HCT116 (cell line): ENCODE measurements at regions not wholly inside any gene's neighbourhood (a gene's known extent, or its start where the extent isn't known, plus 50 kb on each side); places are given as distances from the start of the nearest gene placed in this dataset.

Source experiments
- ATAC-seq: fragments of 200-7000 bp; cut with Tn5 transposase; 2 replicates; pipeline ENCODE4 v1.9.1; 2020; ENCODE audit warnings: mild to moderate bottlenecking, moderate library complexity
- BruUV-seq: library from RNA; stranded (reverse); fragments of 400-500 nt; replicated peaks from 2 replicates; lab custom pipeline; 2021; lab: Mats Ljungman, UMichigan
- CTCF ChIA-PET: fragments of 300-600 bp; sonication (Branson Sonifier 250); formaldehyde crosslinking; loops from one replicate; lab custom pipeline; 2021; ENCODE audit warnings: antibody characterized with exemption; lab: Charles Lee
- POLR2A ChIA-PET: fragments of 300-600, 350-600 bp; sonication (Branson Sonifier 250); formaldehyde crosslinking; loops from one replicate; lab custom pipeline; 2021; ENCODE audit warnings: antibody characterized with exemption; lab: Charles Lee
- RAD21 ChIA-PET, 2 experiments: fragments of 300-600 bp; sonication (Branson Sonifier 250); formaldehyde crosslinking; loops; one replicate each; lab custom pipeline; 2023; ENCODE audit warnings: low total read pairs in 2 of 2; ENCODE audit not compliant: uncharacterized antibody in 2 of 2, unreplicated experiment in 2 of 2, low non-redundant PET in 1 of 2; lab: Charles Lee
- DNase-seq: peaks from one replicate; pipeline ENCODE4 v3.0.0-alpha.2; 2010; ENCODE audit warnings: low read depth, low spot score
- H2AFZ ChIP-seq: fragments of 200-600 bp; shearing (Covaris generic), sonication (generic); 2 replicates; pipeline ENCODE4 v1.6.1; 2017; ENCODE audit warnings: low read depth, mixed run types, mixed read lengths, antibody characterized with exemption, low read length; ENCODE audit not compliant: poor library complexity, severe bottlenecking
- H3K27ac ChIP-seq: 2 replicates; pipeline ENCODE4 v1.5.1; 2012; ENCODE audit warnings: low read depth, low read length
- H3K27me3 ChIP-seq: fragments of 200-600 bp; sonication (generic); 2 replicates; pipeline ENCODE4 v1.6.1; 2016; ENCODE audit warnings: mixed run types, low read length, mixed read lengths; ENCODE audit not compliant: insufficient read depth
- H3K36me3 ChIP-seq, 2 experiments: fragments of 200-500 bp in 1 of 2; fragments of 200-600 bp in 1 of 2; sonication (Bioruptor generic) in 1 of 2; sonication (generic) in 1 of 2; 2 replicates each; pipeline versions ENCODE4 v1.5.1 to v1.6.1; 2014 to 2016; ENCODE audit warnings: low read length in 2 of 2, inconsistent platforms in 1 of 2, mixed read lengths in 1 of 2, mixed run types in 1 of 2; ENCODE audit not compliant: insufficient read depth in 2 of 2, control insufficient read depth in 1 of 2
- H3K4me1 ChIP-seq, 2 experiments: fragments of 200-600 bp in 1 of 2; sonication (generic) in 1 of 2; 2 replicates each; pipeline versions ENCODE4 v1.5.1 to v1.6.1; 2012 to 2017; ENCODE audit warnings: low read length in 2 of 2, inconsistent platforms in 1 of 2, mild to moderate bottlenecking in 1 of 2, mixed read lengths in 1 of 2, mixed run types in 1 of 2, moderate library complexity in 1 of 2; ENCODE audit not compliant: insufficient read depth in 2 of 2, control insufficient read depth in 1 of 2
- H3K4me2 ChIP-seq: fragments of 200-600 bp; sonication (generic); 2 replicates; pipeline ENCODE4 v1.6.1; 2017; ENCODE audit warnings: mixed run types, low read length, mixed read lengths
- H3K4me3 ChIP-seq, 2 experiments: fragments of 200-600 bp in 1 of 2; sonication (generic) in 1 of 2; replicated peaks in 1 of 2; 2 replicates each; pipeline ENCODE4 v1.5.1; 2011 to 2016; ENCODE audit warnings: low read length in 2 of 2, control low read depth in 1 of 2, low read depth in 1 of 2, mild to moderate bottlenecking in 1 of 2, mixed read lengths in 1 of 2, mixed run types in 1 of 2
- H3K79me2 ChIP-seq: fragments of 200-600 bp; sonication (generic); 2 replicates; pipeline ENCODE4 v1.6.1; 2017; ENCODE audit warnings: mild to moderate bottlenecking, mixed run types, low read length, moderate library complexity, mixed read lengths; ENCODE audit not compliant: insufficient read depth
- H3K9ac ChIP-seq: fragments of 200-600 bp; sonication (generic); 2 replicates; pipeline ENCODE4 v1.6.1; 2016; ENCODE audit warnings: low read length, mixed read lengths
- H3K9me2 ChIP-seq: fragments of 200-600 bp; sonication (generic), shearing (Covaris generic); 2 replicates; pipeline ENCODE4 v1.6.1; 2017; ENCODE audit warnings: mixed run types, mild to moderate bottlenecking, moderate library complexity; ENCODE audit not compliant: insufficient read depth
- H3K9me3 ChIP-seq, 2 experiments: fragments of 200-500 bp in 1 of 2; fragments of 200-600 bp in 1 of 2; sonication (Bioruptor generic) in 1 of 2; sonication (generic) in 1 of 2; 2 replicates each; pipeline ENCODE4 v1.6.1; 2014 to 2017; ENCODE audit warnings: low read length in 2 of 2, mixed read lengths in 2 of 2, inconsistent platforms in 1 of 2, low read depth in 1 of 2, mild to moderate bottlenecking in 1 of 2, mixed run types in 1 of 2, moderate library complexity in 1 of 2; ENCODE audit not compliant: control insufficient read depth in 1 of 2, insufficient read depth in 1 of 2
- H4K20me1 ChIP-seq: fragments of 200-600 bp; sonication (generic), shearing (Covaris generic); 2 replicates; pipeline ENCODE4 v1.6.1; 2017; ENCODE audit warnings: mixed run types, mild to moderate bottlenecking, moderate library complexity; ENCODE audit not compliant: insufficient read depth
- ATF3 ChIP-seq: IDR thresholded peaks from 2 replicates; pipeline ENCODE4 v1.6.1; 2012
- CBX3 ChIP-seq: IDR thresholded peaks from 2 replicates; pipeline ENCODE4 v1.6.1; 2012; ENCODE audit warnings: low read depth
- CEBPB ChIP-seq: IDR thresholded peaks from 2 replicates; pipeline ENCODE4 v1.6.1; 2012; ENCODE audit warnings: low read depth
- CTCF ChIP-seq, 3 experiments: fragments of 200-600 bp in 1 of 3; sonication (generic) in 1 of 3; IDR thresholded peaks in 2 of 3; conservative IDR thresholded peaks in 1 of 3; 2 replicates each; pipeline ENCODE4 v1.5.1; 2012 to 2017; ENCODE audit warnings: low read depth in 2 of 3, low read length in 2 of 3, antibody characterized with exemption in 1 of 3, borderline replicate concordance in 1 of 3, control low read depth in 1 of 3, mild to moderate bottlenecking in 1 of 3, mixed read lengths in 1 of 3, mixed run types in 1 of 3, moderate library complexity in 1 of 3; ENCODE audit not compliant: insufficient read depth in 1 of 3
- EGR1 ChIP-seq: IDR thresholded peaks from 2 replicates; pipeline ENCODE4 v1.6.1; 2012; ENCODE audit warnings: low read depth
- ELF1 ChIP-seq: IDR thresholded peaks from 2 replicates; pipeline ENCODE4 v1.6.1; 2012; ENCODE audit warnings: low read depth, borderline replicate concordance
- EZH2 ChIP-seq: fragments of 200-600 bp; sonication (generic); IDR thresholded peaks from 2 replicates; pipeline ENCODE4 v1.6.1; 2017; ENCODE audit warnings: antibody characterized with exemption, mixed run types
- EZH2phosphoT487 ChIP-seq: fragments of 200-600 bp; IDR thresholded peaks from 2 replicates; pipeline ENCODE4 v1.6.1; 2018; ENCODE audit warnings: antibody characterized with exemption, borderline replicate concordance
- FOSL1 ChIP-seq: IDR thresholded peaks from 2 replicates; pipeline ENCODE4 v1.6.1; 2012; ENCODE audit warnings: low read depth
- JUND ChIP-seq: IDR thresholded peaks from 2 replicates; pipeline ENCODE4 v1.6.1; 2012
- MAX ChIP-seq: IDR thresholded peaks from 2 replicates; pipeline ENCODE4 v1.6.1; 2012
- POLR2A ChIP-seq: IDR thresholded peaks from 2 replicates; pipeline ENCODE4 v1.7.0; 2011; ENCODE audit warnings: borderline replicate concordance; ENCODE audit not compliant: insufficient read depth, insufficient read length; ENCODE audit errors: extremely low read depth
- RAD21 ChIP-seq: IDR thresholded peaks from 2 replicates; pipeline ENCODE4 v1.6.1; 2012; ENCODE audit warnings: low read depth, mild to moderate bottlenecking
- REST ChIP-seq: IDR thresholded peaks from 2 replicates; pipeline ENCODE4 v1.6.1; 2012; ENCODE audit warnings: low read depth
- SIN3A ChIP-seq: IDR thresholded peaks from 2 replicates; pipeline ENCODE4 v1.6.1; 2012; ENCODE audit warnings: low read depth
- SP1 ChIP-seq: IDR thresholded peaks from 2 replicates; pipeline ENCODE4 v1.6.1; 2012; ENCODE audit warnings: low read depth
- SRF ChIP-seq: IDR thresholded peaks from 2 replicates; pipeline ENCODE4 v1.6.1; 2012; ENCODE audit warnings: low read depth
- YY1 ChIP-seq: IDR thresholded peaks from 2 replicates; pipeline ENCODE4 v1.6.1; 2011; ENCODE audit warnings: low read length, low read depth, moderate library complexity, mild to moderate bottlenecking; ENCODE audit not compliant: insufficient replicate concordance; ENCODE audit errors: extremely low read depth
- ZBTB33 ChIP-seq: IDR thresholded peaks from 2 replicates; pipeline ENCODE4 v1.6.1; 2011; ENCODE audit warnings: mild to moderate bottlenecking, low read length, moderate library complexity; ENCODE audit not compliant: insufficient replicate concordance; ENCODE audit errors: extremely low read depth
- ZFX ChIP-seq: fragments of 450-650 bp; IDR thresholded peaks from 2 replicates; pipeline ENCODE4 v1.6.1; 2017
- intact Hi-C: fragments of 100-400 bp; cut with micrococcal nuclease; formaldehyde crosslinking; loops from 2 replicates; pipeline ENCODE4 v1.10.0; 2022

- Histone ChIP-seq H3K9me3 (no peaks in the 10 kb centered on the region), H3K27ac (no peak overlapping the region), H3K9me2 (no peaks in the 10 kb centered on the region), H3K4me1 (no peaks in the 10 kb centered on the region), H3K27me3 (peaks cover 15% of the 10 kb centered on the region), H4K20me1 (no peaks in the 10 kb centered on the region), H2AFZ (no peak overlapping the region), H3K79me2 (no peaks in the 10 kb centered on the region), H3K4me3 (no peak overlapping the region), H3K9ac (no peak overlapping the region), H3K36me3 (no peaks in the 10 kb centered on the region), H3K4me2 (no peak overlapping the region)
- ATAC-seq, result no peak
- CTCF ChIA-PET, result no interaction called here
- POLR2A ChIA-PET, result no interaction called here
- intact Hi-C loops, result no loop called here
- TF ChIP-seq ATF3, result no peak
- TF ChIP-seq ZBTB33, result no peak
- no peak for TF ChIP-seq CEBPB
- TF ChIP-seq JUND, result no peak
- TF ChIP-seq YY1, result no peak
- no peak for TF ChIP-seq SRF
- no peak for TF ChIP-seq ZFX
- TF ChIP-seq RAD21, result no peak
- no peak for TF ChIP-seq SIN3A
- no peak for TF ChIP-seq ELF1
- TF ChIP-seq POLR2A, result no peak
- TF ChIP-seq EZH2phosphoT487, result no peak
- no peak for TF ChIP-seq MAX
- no peak for TF ChIP-seq CTCF (IDR thresholded peaks at IDR 0.05 in 2 of 3, conservative IDR thresholded peaks at IDR 0.05 in 1 of 3; ENCODE audit: borderline replicate concordance in 1 of 3, insufficient read depth in 1 of 3, low read depth in 2 of 3, low read length in 2 of 3)
- no peak for TF ChIP-seq EGR1
- TF ChIP-seq CBX3, result no peak
- no peak for TF ChIP-seq FOSL1
- TF ChIP-seq EZH2, result no peak
- TF ChIP-seq REST, result no peak
- no peak for TF ChIP-seq SP1
- RAD21 ChIA-PET, result no interaction called here
- BruUV-seq, result no TSS peak
- DNase-seq, result no peak
Measured at GRCh38 chr1:177448652-177449357, 278.0 kb downstream of the BRINP2 start.
